ENCODE measurements at regions not wholly inside any gene's neighbourhood (a gene's known extent, or its start where the extent isn't known, plus 50 kb on each side); places are given as distances from the start of the nearest gene placed in this dataset.

DNA sequence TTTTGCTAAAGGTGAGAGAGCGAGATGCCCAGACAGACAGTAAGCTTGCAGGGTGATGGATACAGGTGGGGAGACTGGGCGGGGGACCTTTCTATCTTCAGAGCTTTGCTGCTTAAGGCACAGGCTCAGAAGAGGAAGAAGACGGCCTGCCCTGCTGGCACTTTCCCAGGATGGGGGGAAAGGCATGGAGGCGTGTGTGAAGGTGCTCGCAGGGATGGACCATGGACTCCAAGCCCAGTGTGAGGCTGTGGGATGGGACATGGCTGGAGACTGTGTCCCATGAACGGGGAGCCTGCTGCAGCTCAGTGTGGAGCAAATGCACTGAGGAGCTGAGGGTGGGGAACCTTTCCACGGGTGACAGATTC, 243.2 kb upstream of the IRX4 start:
- Mint-ChIP-seq H3K36me3 (no peaks in the 10 kb centered on the region), H3K27ac (no peak overlapping the region), H3K9me3 (peaks cover 7% of the 10 kb centered on the region), H3K4me3 (no peak overlapping the region), H3K4me1 (no peaks in the 10 kb centered on the region), H3K27me3 (peaks cover 22% of the 10 kb centered on the region)
- ATAC-seq, result no peak

GRCh38 chr5:2125171-2125900, 242.6 kb upstream of the IRX4 start:
- peaks cover 22% of the 10 kb centered on the region for H3K27me3 Mint-ChIP-seq

DNA sequence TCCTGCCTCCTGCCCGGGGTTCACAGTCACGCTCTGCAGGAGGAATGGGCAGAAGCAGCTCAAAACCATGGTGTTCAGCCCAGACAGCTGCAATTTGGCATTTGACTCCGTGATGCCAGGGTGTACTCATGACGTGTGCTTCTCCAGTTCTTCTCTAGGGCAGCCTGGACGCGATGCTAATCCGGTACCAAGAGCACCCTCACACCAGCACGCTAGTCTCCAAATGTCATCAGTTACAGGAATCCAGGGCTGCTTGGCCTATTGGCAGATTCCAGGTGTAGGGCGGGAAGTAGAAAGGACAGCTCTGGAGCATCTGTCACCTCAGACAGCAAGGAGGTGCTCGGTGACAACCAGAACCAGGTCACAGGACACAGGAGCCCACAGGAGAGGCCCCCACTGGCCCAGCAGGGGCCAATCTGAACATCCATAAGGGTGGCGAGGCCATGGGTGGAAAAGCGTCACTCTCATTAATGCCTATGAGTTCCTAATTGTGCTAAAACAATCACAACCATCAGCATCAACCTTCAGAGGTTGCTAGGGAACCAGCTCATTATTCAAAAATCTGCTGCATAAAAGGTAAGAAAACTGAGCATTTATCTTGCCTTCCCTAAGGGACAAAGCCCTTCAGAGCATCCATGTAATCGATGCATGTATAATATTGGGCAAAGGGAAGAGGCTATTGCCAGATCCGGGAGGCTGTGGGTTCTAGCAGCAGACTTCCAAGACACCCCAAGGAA, 241.9 kb upstream of the IRX4 start:
- Mint-ChIP-seq H3K9me3 (peaks cover 9% of the 10 kb centered on the region), H3K4me3 (no peak overlapping the region), H3K36me3 (no peaks in the 10 kb centered on the region), H3K4me1 (no peaks in the 10 kb centered on the region), H3K27me3 (peaks cover 22% of the 10 kb centered on the region), H3K27ac (no peak overlapping the region)
- ATAC-seq, result no peak

More at GRCh38 chr5:2125171-2125900, 242.6 kb upstream of the IRX4 start:
- no peak overlapping the region for H3K27ac Mint-ChIP-seq
- H3K9me3 Mint-ChIP-seq, result peaks cover 9% of the 10 kb centered on the region
- no peak overlapping the region for H3K4me3 Mint-ChIP-seq
- H3K36me3 Mint-ChIP-seq, result no peaks in the 10 kb centered on the region
- no peak for ATAC-seq
- H3K4me1 Mint-ChIP-seq, result no peaks in the 10 kb centered on the region

GRCh38 chr5:2123874-2124273, 241.1 kb upstream of the IRX4 start:
- ATAC-seq, result no peak
- Mint-ChIP-seq H3K36me3 (no peaks in the 10 kb centered on the region), H3K4me1 (no peaks in the 10 kb centered on the region), H3K9me3 (peaks cover 9% of the 10 kb centered on the region), H3K27me3 (peaks cover 22% of the 10 kb centered on the region), H3K4me3 (no peak overlapping the region), H3K27ac (no peak overlapping the region)

- ATAC-seq, result no peak
- no peak overlapping the region for H3K4me3 Mint-ChIP-seq
- peaks cover 10% of the 10 kb centered on the region for H3K27me3 Mint-ChIP-seq
- H3K4me1 Mint-ChIP-seq, result no peaks in the 10 kb centered on the region
- no peak overlapping the region for H3K27ac Mint-ChIP-seq
- H3K9me3 Mint-ChIP-seq, result peaks cover 9% of the 10 kb centered on the region
- H3K36me3 Mint-ChIP-seq, result no peaks in the 10 kb centered on the region
Measured at GRCh38 chr5:2120361-2120760, 237.6 kb upstream of the IRX4 start.

- Mint-ChIP-seq H3K27me3 (peaks cover 2% of the 10 kb centered on the region), H3K4me1 (no peaks in the 10 kb centered on the region), H3K27ac (no peak overlapping the region), H3K36me3 (no peaks in the 10 kb centered on the region), H3K9me3 (peaks cover 9% of the 10 kb centered on the region), H3K4me3 (no peak overlapping the region)
- ATAC-seq, result no peak
Measured at GRCh38 chr5:2119573-2119972, 236.8 kb upstream of the IRX4 start.

GRCh38 chr5:2113348-2114131, 230.8 kb upstream of the IRX4 start:
- H3K9me3 Mint-ChIP-seq, result no peaks in the 10 kb centered on the region
- H3K4me3 Mint-ChIP-seq, result no peak overlapping the region
- no peaks in the 10 kb centered on the region for H3K4me1 Mint-ChIP-seq
- H3K36me3 Mint-ChIP-seq, result no peaks in the 10 kb centered on the region
- ATAC-seq, result no peak
- H3K27me3 Mint-ChIP-seq, result no peaks in the 10 kb centered on the region
- no peak overlapping the region for H3K27ac Mint-ChIP-seq

GRCh38 chr5:2112173-2113025, 229.7 kb upstream of the IRX4 start:
- Mint-ChIP-seq H3K4me3 (no peak overlapping the region), H3K9me3 (no peaks in the 10 kb centered on the region), H3K27me3 (no peaks in the 10 kb centered on the region)

DNA sequence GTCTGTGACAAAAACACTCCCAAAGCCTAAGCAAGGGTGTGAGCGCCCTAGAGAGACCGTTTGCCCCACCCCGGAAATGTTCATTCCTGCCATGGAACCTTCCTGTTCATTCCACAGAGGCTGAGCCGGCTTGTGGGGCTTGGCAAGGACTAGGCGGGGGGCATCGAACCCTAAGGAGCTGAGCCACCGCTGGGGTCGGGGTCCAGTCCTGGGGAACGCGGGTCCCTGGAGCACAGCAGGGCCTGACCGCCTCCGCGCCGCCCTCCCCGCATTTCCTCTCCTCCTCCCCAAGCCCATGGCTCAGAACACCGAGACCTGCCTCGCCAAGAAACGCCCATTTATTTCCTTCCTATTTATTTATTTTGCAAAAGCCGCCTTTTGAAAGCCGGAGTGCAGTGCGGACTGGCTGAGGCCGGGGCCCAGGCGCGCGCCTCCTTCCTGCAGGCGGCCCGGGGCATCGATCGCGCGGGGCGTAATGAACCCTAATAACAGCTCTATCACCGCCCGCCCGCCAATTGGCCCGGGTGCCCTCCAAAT, 228.9 kb upstream of the IRX4 start:
- Mint-ChIP-seq H3K36me3 (no peaks in the 10 kb centered on the region), H3K4me1 (no peaks in the 10 kb centered on the region), H3K27me3 (no peaks in the 10 kb centered on the region), H3K4me3 (no peak overlapping the region), H3K9me3 (no peaks in the 10 kb centered on the region), H3K27ac (no peak overlapping the region)
- no peak for ATAC-seq

More at GRCh38 chr5:2112173-2113025, 229.7 kb upstream of the IRX4 start:
- no peak overlapping the region for H3K27ac Mint-ChIP-seq
- H3K36me3 Mint-ChIP-seq, result no peaks in the 10 kb centered on the region
- H3K4me1 Mint-ChIP-seq, result no peaks in the 10 kb centered on the region
- ATAC-seq, result no peak

DNA sequence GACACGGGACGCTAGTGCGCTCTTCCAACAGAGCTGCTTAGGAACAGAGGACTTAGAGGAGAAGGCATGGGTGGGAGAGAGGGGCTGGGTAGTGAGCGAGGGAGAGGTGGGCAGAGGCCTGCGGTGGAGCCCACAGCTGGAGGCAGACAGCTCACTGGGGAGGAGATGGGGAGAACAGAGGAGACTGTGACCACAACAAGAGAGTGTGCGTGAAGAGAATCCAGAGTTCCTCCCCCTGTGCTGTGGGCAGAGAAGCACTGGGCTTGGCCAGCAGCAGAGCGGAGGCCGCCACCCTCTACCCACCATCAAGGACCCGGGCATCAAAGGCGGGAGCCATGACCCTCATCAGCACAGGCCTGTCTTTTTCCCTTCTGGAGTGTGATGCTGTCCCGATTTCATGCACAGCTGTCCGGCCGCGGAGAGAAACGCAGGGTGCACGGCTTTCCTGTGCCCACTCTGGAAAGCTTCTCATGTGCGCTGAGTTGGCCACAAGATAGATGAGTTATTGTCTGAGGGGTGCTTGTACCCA, 228.3 kb upstream of the IRX4 start:
- no peak overlapping the region for H3K4me3 Mint-ChIP-seq
- H3K4me1 Mint-ChIP-seq, result no peaks in the 10 kb centered on the region
- no peaks in the 10 kb centered on the region for H3K36me3 Mint-ChIP-seq
- no peak overlapping the region for H3K27ac Mint-ChIP-seq
- no peaks in the 10 kb centered on the region for H3K27me3 Mint-ChIP-seq
- H3K9me3 Mint-ChIP-seq, result peaks cover 1% of the 10 kb centered on the region
- ATAC-seq, result peak; percentile 24

DNA sequence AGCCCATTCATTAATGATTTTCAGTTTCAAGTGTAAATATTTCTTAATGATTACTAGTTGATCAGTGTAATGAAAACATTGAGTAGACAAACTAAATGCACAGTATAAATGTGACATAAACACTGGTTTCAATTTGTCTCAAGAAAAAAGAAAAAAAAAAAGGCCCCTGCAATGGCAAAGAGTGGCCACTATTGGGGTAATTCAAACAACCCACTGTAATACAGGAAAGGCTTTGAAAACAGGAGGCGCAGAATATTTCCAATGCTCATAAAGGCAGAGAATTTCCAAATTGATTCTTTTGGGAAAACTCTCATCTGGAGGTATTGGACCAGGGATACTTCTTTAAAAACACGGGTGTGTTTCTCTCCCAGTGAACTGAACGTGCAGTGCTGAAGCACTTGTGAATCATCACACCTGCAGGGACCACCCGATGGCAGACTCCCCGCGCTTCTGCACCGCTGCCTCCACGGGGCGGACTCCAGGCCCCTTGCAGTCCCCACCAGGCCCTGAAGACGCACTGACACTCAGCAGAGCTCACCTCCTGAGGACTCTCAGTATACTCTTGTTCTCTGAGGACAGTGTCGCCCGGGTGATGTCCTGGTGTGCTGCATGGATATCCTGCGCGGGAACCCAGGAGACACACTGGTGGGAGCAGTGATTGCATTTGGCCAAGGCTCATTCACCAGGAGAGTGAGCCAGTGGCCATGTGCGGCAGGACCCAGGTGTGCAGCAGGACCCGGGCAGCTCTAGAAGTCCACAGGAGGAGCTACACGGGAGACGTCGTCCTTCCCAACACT, 227.6 kb upstream of the IRX4 start:
- Mint-ChIP-seq H3K27me3 (no peaks in the 10 kb centered on the region), H3K36me3 (no peaks in the 10 kb centered on the region), H3K27ac (no peak overlapping the region), H3K4me1 (no peaks in the 10 kb centered on the region), H3K4me3 (no peak overlapping the region), H3K9me3 (peaks cover 7% of the 10 kb centered on the region)
- peak; percentile 8 for ATAC-seq

DNA sequence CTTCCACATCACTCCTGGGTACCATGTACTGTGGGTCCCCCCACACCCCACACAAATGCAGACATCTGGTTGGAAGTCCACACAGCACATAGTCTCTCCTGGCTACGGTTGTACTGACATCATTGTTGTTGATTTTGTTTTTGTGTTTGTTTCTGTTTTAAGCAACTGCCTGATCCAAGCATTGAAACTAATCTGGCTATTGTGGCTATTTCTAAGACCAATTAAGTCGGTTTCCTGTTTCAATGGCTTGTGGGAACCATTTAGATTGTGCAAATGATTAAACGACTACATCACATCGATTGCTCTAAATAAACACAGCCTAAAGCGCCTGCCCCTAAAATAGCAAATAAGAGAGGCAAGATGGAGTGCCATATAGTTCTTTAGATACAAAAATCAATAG, 226.8 kb upstream of the IRX4 start:
- no peaks in the 10 kb centered on the region for H3K36me3 Mint-ChIP-seq
- H3K27me3 Mint-ChIP-seq, result no peaks in the 10 kb centered on the region
- no peak overlapping the region for H3K27ac Mint-ChIP-seq
- ATAC-seq, result no peak
- H3K4me1 Mint-ChIP-seq, result no peaks in the 10 kb centered on the region
- peaks cover 7% of the 10 kb centered on the region for H3K9me3 Mint-ChIP-seq
- H3K4me3 Mint-ChIP-seq, result no peak overlapping the region

DNA sequence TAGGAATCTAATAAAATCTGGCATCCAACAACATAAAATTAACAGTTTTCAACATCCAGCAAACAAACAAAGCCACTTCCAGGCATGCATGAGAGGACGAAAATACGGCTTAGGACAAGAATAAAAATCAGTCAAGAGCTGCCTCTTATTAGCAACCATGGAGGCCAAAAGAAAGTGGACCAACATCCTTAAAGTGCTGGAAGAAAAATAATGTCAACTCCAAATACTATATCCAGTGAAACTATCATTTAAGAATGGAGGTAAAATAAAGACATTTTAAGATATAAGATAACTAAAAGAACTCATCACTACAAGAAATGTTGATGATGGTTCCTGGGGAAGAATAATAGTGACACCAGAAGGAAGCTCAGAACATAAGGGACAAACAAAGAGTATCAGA, 224.0 kb upstream of the IRX4 start:
- peaks cover 7% of the 10 kb centered on the region for H3K9me3 Mint-ChIP-seq
- H3K36me3 Mint-ChIP-seq, result no peaks in the 10 kb centered on the region
- no peak for ATAC-seq
- no peaks in the 10 kb centered on the region for H3K4me1 Mint-ChIP-seq
- H3K27ac Mint-ChIP-seq, result no peak overlapping the region
- no peak overlapping the region for H3K4me3 Mint-ChIP-seq
- no peaks in the 10 kb centered on the region for H3K27me3 Mint-ChIP-seq

- peaks cover 7% of the 10 kb centered on the region for H3K9me3 Mint-ChIP-seq
- no peak for ATAC-seq
- no peaks in the 10 kb centered on the region for H3K36me3 Mint-ChIP-seq
- no peak overlapping the region for H3K27ac Mint-ChIP-seq
- no peaks in the 10 kb centered on the region for H3K4me1 Mint-ChIP-seq
- no peak overlapping the region for H3K4me3 Mint-ChIP-seq
- H3K27me3 Mint-ChIP-seq, result no peaks in the 10 kb centered on the region
Measured at GRCh38 chr5:2105141-2105540, 222.4 kb upstream of the IRX4 start.
